HT1080 (cell line): ENCODE measurements at regions not wholly inside any gene's neighbourhood (a gene's known extent, or its start where the extent isn't known, plus 50 kb on each side); places are given as distances from the start of the nearest gene placed in this dataset.
"Not testable (repeated sequence)": the region's sequence is repeated elsewhere in the genome, so short reads cannot be mapped to it uniquely, and the experiment has no call there.

ENCODE experiments used
- DNase-seq: peaks from one replicate; pipeline ENCODE4 v3.0.0-alpha.2; 2015; ENCODE audit warnings: low read depth

DNA sequence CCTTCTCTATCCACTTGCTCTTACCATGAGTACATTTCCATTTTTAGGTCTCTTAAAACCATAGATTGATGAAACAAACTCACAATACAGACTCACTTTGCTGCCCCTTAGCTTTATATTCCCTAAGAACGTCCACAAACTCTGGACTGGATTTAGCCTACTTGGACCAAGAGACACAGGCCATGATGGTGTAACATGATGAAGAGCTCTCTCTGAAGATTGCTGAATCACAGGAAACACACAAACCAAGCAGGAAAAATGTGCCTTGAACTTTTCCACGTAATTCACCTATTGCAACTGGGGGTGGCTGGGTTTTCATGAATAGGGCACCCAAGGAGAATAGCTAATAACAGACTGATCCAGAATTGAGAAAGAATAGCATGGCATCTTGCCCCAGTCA, 201.7 kb upstream of the RBBP8 start:
- peak; percentile 29 for DNase-seq

GRCh38 chr18:22734105-22734661, 198.9 kb upstream of the RBBP8 start:
- no peak for DNase-seq

- DNase-seq = no peak
Measured at GRCh38 chr18:22734791-22735627, 198.1 kb upstream of the RBBP8 start.

DNA sequence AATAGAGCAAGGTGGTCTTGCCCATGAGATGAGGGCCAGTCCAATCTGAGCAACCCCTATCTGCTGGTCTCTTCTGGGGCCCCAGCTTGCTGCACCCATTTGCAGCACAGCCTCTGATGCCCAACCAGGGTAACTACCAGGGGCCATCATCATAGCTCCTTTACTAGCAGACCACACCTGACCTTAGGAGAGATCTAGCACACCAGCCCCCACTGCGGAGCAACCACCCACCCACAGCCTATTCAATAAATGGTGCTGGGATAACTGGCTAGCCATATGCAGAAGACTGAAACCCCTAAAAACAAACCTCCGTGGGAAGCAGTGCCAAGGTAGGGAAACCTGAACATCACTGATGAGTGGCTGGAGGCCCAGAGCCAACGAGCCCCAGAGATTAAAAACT, 196.1 kb upstream of the RBBP8 start:
- DNase-seq = no peak

GRCh38 chr18:22739061-22739642, 194.0 kb upstream of the RBBP8 start:
- DNase-seq = no peak

DNA sequence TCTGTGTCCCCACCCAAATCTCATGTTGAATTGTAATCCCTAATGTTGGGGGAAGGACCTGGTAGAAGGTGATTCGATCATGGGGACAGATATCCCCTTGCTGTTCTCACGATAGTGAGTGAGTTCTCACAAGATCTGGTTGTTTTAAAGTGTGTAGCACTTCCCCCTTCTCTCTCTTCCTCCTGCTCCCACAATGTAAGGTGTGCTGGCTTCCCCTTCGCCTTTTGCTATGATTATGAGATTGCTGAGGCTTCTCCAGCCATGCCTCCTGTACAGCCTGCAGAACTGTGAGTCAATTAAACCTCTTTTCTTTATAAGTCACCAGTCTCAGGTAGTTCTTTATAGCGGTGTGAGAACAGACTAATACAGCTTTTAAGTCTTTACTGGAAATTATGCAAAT, 193.3 kb upstream of the RBBP8 start:
- DNase-seq = no peak

- DNase-seq = no peak
Measured at GRCh38 chr18:22741318-22741717, 191.8 kb upstream of the RBBP8 start.

DNA sequence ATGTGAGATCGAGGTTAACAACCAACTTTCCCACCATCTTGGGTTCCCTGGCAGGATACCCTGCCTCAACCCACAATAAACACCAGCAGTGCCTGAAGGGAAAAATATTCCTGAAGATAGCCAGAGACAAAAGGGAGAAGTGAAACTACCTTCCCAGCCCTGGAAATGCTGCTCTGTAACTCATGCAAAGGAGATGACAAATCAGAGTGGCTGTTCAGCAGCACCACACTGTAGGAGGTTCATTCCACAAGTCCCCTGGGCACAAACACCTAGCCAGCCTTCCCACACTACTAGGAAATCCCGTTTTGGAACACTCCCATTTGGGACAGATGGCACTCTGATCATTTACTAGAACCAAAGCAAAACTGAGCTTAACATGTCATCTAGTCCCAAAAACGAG, 190.7 kb upstream of the RBBP8 start:
- no peak for DNase-seq

DNA sequence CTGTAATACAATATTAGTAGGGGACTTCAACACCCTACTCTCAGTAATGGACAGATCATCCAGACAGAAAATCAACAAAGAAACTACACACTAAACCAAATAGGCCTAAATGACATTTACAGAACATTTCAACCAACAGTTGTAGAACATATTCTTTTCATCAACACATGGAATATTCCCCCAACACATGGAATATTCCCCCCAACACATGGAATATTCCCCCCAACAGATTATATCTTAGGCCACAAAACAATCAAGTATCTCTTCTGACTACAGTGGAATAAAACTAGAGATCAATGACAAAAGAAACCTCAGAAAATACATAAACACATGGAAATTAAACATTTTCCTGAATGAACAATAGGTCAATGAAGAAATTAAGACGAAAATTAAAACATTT, 187.2 kb upstream of the RBBP8 start:
- no peak for DNase-seq

- DNase-seq = no peak
Measured at GRCh38 chr18:22752014-22752413, 181.1 kb upstream of the RBBP8 start.

DNA sequence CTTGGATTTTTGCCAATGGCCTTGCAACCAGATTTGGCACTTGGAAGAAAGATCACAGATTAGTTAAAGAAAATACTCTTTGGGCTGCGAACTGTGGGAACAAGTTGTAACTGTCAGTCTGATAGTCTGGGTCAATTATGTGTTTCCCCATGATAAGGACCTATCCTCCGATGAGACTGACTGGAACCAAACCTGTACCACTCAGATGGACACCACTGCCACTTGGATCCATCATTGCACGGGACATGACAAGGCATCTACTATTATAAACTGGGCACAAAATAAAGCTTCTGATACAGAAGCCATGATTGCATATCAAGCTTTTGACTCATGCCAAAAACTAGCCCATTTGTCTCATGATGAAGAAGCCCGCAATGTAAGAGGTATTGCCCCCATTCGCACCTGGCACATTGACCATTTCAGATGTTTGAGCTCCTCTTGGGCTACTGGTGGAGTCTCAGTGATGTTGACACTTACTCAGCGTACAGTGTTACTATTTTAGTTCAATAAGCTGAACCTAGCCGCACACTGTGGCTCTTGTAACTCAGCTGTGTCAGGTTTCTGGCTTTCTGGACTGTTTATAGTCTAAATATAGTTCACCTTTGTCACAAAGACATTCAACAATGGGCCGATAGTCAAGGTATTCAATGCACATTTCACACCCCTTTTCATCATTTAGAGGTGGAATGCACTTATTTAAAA, 179.8 kb upstream of the RBBP8 start:
- no peak for DNase-seq

GRCh38 chr18:22764005-22764404, 169.1 kb upstream of the RBBP8 start:
- not testable (repeated sequence) for DNase-seq

GRCh38 chr18:22765896-22766295, 167.2 kb upstream of the RBBP8 start:
- DNase-seq = no peak

DNA sequence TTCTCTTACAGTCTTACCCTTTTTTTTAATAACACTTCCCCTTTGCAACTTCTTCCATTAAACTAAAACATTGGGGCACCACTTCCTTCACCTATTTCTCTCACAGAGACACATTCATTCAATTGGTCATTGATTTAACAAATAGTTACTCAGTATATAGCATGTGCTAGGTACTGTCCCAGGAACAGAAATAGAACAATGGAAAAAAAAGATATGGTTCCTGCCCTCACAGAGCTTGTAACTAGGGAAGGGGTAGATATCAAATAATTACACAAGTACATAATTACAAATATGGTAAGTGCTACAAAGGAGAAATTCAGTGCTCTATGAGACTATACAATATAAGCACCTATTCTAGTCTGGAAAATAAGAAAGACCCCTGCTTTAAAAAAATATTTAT, 165.5 kb upstream of the RBBP8 start:
- DNase-seq = no peak

DNA sequence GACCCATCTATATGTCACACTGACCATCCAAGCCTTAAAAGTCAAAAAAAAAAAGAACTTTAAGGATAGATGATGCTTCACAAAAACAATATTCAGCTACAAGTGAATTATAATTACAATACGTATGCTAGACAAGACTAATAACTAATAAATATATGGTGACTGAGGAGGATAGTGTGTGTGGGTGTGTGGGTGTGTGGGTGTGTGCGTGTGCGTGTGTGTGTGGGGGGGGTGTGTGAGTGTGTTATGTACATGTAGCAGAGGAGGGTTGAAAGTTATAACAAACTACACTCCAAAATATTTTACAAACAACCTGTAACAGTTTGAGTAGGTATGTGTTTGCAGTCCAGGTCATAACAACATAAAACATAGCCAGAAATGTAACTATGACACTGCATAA, 159.2 kb upstream of the RBBP8 start:
- no peak for DNase-seq

- DNase-seq = no peak
Measured at GRCh38 chr18:22778996-22779395, 154.1 kb upstream of the RBBP8 start.

DNA sequence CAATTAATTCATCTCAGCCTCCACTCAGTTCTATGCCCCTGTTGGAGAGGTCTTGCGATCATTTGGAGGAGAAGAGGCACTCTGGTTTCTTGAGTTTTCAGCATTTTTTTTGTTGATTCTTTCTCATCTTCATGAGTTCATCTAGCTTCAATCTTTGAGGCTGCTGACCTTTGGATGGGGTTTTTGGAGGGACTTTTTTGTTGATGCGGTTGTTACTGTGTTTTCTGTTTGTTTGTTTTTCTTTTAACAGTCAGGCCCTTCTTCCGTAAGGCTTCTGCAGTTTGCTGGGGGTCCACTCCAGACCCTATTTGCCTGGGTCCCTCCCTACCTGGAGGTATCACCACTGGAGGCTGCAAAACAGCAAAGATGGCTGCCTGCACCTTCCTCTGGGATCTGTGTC, 149.9 kb upstream of the RBBP8 start:
- no peak for DNase-seq

DNA sequence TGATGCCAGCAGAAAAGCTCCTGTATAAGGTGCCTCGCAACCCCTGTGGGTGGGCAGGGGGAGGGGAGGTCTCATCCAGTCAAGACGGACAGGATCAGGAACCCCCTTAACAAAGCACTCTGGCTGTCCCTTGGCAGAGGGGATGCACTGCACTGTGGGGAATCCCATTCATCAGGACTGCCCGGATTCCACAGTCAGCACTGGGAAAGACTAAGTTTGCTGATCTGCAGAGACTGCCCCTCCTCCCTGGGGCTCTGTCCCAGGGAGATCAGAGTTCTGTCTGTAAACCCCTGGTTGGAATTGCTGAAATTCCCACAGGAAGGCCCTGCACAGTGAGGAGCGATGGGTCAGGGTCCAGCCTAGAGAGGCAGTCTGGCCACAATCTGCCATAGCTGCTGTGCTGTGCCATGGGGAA, 149.5 kb upstream of the RBBP8 start:
- DNase-seq = no peak

DNA sequence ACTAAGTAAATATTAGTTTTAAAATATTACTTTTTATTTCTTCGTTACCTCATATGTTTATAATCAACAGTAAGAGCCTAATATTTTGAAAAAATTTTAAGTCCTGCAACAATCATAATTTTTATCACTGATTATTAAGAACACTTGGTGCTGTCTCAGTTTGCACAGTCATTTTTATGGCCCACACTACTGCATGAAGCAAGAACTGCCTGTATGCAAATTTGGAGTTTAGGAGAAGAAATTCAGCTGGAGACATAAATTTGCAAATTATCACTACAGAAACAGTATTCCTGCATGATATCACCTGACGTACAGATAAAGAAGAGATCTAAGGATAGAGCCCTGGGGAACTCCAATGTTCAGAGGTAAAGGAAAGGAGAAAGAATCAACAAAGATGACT, 144.1 kb upstream of the RBBP8 start:
- no peak for DNase-seq

DNA sequence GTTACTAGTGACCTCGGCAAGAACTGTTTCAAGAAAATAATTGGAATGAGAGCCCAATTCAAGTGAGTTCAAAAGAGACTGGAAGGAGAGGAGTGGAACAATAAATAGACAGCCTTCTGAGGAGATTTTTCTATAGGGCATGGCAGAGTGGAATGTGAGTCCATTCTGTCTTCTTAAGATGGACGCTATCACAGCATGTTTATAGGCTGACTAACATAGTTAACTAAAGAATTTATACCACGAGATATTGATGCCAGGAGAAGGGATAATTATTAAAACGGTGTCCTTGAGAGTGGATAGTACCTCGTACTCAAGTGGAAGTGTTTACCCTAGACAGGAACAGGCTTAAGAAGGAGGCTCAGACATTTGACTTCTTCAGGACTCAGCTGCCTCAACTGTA, 143.5 kb upstream of the RBBP8 start:
- no peak for DNase-seq

- no peak for DNase-seq
Measured at GRCh38 chr18:22790545-22791309, 142.4 kb upstream of the RBBP8 start.

DNA sequence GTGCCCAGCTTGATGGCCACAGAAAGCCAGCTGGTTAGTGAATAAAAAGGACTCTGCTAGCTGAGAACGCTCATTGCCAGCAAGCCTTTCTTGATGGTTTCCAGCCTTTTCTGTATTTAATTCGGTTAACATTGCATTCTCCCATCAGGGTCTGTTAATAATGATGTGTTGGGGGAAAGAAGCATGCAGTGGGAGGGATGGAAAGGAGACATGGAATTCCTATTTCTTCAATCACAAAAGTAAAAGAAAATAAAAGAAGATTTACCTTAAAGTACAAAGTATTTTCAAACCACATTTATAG, 141.9 kb upstream of the RBBP8 start:
- no peak for DNase-seq
